Smooth muscle cell (in vitro differentiated cells): ENCODE measurements at regions not wholly inside any gene's neighbourhood (a gene's known extent, or its start where the extent isn't known, plus 50 kb on each side); places are given as distances from the start of the nearest gene placed in this dataset.
"Not testable (repeated sequence)": the region's sequence is repeated elsewhere in the genome, so short reads cannot be mapped to it uniquely, and the experiment has no call there.

Experiments
- DNase-seq: peaks from one replicate; lab custom pipeline; 2025; ENCODE audit not compliant: unreplicated experiment; lab: John Stamatoyannopoulos, UW
- H2AFZ ChIP-seq: fragments of 200-600 bp; sonication (generic); 2 replicates; pipeline ENCODE4 v1.6.0; 2016; ENCODE audit warnings: antibody characterized with exemption, low read depth, mild to moderate bottlenecking
- H3F3A ChIP-seq: fragments of 200-600 bp; sonication (generic); 2 replicates; pipeline ENCODE4 v1.6.0; 2017; ENCODE audit warnings: antibody characterized with exemption, low read depth
- H3K27ac ChIP-seq: fragments of 200-600 bp; sonication (generic); 2 replicates; pipeline ENCODE4 v1.5.1; 2016; ENCODE audit warnings: low read depth, mild to moderate bottlenecking
- H3K27me3 ChIP-seq: fragments of 200-600 bp; sonication (generic); 2 replicates; pipeline ENCODE4 v1.6.1; 2016; ENCODE audit warnings: low read depth, mild to moderate bottlenecking
- H3K36me3 ChIP-seq: fragments of 200-600 bp; sonication (generic); 2 replicates; pipeline ENCODE4 v1.5.1; 2016; ENCODE audit warnings: low read depth
- H3K4me1 ChIP-seq: fragments of 200-600 bp; sonication (generic); 2 replicates; pipeline ENCODE4 v1.5.1; 2016; ENCODE audit warnings: low read depth
- H3K4me2 ChIP-seq: fragments of 200-600 bp; sonication (generic); 2 replicates; pipeline ENCODE4 v1.6.0; 2016; ENCODE audit warnings: mild to moderate bottlenecking
- H3K4me3 ChIP-seq: fragments of 200-600 bp; sonication (generic); 2 replicates; pipeline ENCODE4 v1.5.1; 2016; ENCODE audit warnings: mild to moderate bottlenecking
- H3K79me2 ChIP-seq: fragments of 200-600 bp; sonication (generic); 2 replicates; pipeline ENCODE4 v1.6.0; 2016; ENCODE audit warnings: low read depth, mild to moderate bottlenecking
- H3K9ac ChIP-seq: fragments of 200-600 bp; sonication (generic); 2 replicates; pipeline ENCODE4 v1.6.0; 2016; ENCODE audit warnings: low read depth
- H3K9me3 ChIP-seq: fragments of 200-600 bp; sonication (generic); replicated peaks from 2 replicates; pipeline ENCODE4 v1.5.1; 2016; ENCODE audit warnings: low read depth
- H4K20me1 ChIP-seq: fragments of 200-600 bp; sonication (generic); 2 replicates; pipeline ENCODE4 v1.6.0; 2016; ENCODE audit warnings: low read depth
- WGBS: methylation state at CpG from one replicate; pipeline ENCODE4 v1.1.7; 2016; ENCODE audit warnings: low lambda C conversion rate; 5-methylcytosine and 5-hydroxymethylcytosine counted together
- TF ChIP-seq, protein P1 (sequence below): fragments of 200-600 bp; sonication (generic); IDR thresholded peaks from 2 replicates; pipeline ENCODE4 v1.5.1; 2017; ENCODE audit warnings: borderline replicate concordance, mild to moderate bottlenecking, antibody characterized with exemption; ENCODE audit not compliant: insufficient read depth, poor library complexity, severe bottlenecking

DNA sequence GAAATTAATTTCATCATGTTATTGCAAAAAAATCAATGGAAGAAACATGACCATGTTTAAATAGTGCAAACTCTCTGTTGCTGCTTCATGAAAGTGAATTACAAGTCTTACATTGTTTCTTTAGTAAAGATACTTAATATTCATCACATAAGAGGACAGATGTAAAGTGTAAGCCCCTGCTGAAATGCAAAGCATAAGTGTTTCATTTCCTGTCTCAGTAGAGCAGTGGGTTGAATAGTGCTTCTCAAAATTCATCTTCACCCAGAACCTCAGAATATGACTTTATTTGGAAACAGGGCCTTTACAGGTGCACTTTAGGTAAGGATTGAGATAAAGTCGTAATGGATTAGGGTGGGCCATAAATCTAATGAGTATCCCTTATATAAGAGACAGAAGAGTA lies 738.4 kb upstream of the RGS18 start:
- Histone ChIP-seq H2AFZ (no peak overlapping the region), H3F3A (no peaks in the 10 kb centered on the region), H3K4me2 (no peak overlapping the region), H3K27me3 (no peaks in the 10 kb centered on the region), H3K4me1 (no peaks in the 10 kb centered on the region), H3K36me3 (no peaks in the 10 kb centered on the region), H3K79me2 (no peaks in the 10 kb centered on the region), H3K4me3 (no peak overlapping the region), H3K9me3 (no peaks in the 10 kb centered on the region), H3K9ac (no peak overlapping the region), H3K27ac (no peak overlapping the region), H4K20me1 (no peaks in the 10 kb centered on the region)
- no peak for DNase-seq
- TF ChIP-seq, protein P1, sequence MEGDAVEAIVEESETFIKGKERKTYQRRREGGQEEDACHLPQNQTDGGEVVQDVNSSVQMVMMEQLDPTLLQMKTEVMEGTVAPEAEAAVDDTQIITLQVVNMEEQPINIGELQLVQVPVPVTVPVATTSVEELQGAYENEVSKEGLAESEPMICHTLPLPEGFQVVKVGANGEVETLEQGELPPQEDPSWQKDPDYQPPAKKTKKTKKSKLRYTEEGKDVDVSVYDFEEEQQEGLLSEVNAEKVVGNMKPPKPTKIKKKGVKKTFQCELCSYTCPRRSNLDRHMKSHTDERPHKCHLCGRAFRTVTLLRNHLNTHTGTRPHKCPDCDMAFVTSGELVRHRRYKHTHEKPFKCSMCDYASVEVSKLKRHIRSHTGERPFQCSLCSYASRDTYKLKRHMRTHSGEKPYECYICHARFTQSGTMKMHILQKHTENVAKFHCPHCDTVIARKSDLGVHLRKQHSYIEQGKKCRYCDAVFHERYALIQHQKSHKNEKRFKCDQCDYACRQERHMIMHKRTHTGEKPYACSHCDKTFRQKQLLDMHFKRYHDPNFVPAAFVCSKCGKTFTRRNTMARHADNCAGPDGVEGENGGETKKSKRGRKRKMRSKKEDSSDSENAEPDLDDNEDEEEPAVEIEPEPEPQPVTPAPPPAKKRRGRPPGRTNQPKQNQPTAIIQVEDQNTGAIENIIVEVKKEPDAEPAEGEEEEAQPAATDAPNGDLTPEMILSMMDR = no peak
- WGBS = 83% methylated on average over 1 of the region's 1 CpG

DNA sequence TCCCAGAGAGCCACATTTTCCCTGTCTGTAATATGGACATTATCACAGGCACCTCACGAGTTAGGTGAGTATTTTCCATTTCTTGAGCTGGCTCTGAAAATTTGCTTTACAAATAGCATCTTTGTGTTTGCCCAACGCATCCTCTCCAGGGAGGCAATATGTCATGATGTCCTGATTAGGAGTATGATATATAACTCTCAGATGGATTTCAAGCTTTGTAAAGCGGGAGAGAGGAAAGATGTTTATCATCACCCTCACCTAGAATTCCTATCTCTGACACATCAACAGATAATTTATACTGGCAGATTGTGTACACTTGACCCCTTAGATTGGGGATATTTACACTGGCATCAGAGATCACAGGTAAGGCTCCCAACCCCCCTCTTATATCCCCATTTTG lies 730.7 kb upstream of the RGS18 start:
- TF ChIP-seq, protein P1 = no peak

DNA sequence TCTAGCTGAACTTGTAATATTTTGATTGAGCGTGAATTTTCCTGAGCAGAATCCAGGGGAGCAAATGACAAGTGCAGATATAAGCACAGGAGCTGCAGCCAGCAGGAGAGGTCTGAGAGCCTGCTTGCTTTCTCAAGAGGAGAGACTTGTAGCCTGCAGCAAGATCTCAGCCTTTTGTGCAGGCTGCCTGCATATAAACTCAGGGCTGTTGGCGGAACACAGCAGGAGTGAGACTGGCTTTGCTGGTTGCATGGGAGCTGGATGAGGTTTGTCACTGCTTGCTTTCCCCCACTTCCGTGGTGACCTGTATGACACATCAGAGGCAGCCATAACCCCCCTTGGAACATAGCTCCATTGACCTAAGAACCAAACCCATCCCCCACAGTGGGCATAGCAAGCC lies 725.4 kb upstream of the RGS18 start:
- Histone ChIP-seq H2AFZ (no peak overlapping the region), H3K79me2 (no peaks in the 10 kb centered on the region), H3K4me2 (no peak overlapping the region), H3K4me1 (no peaks in the 10 kb centered on the region), H3K9me3 (no peaks in the 10 kb centered on the region), H3K27me3 (no peaks in the 10 kb centered on the region), H3K36me3 (no peaks in the 10 kb centered on the region), H3K27ac (no peak overlapping the region), H3K4me3 (no peak overlapping the region), H3F3A (no peaks in the 10 kb centered on the region), H4K20me1 (no peaks in the 10 kb centered on the region), H3K9ac (no peak overlapping the region)
- TF ChIP-seq, protein P1 = no peak
- DNase-seq = no peak
- 62% methylated on average over 3 of the region's 3 CpGs for WGBS

More for the DNA sequence above, 730.7 kb upstream of the RGS18 start:
- no peaks in the 10 kb centered on the region for H3F3A ChIP-seq
- no peak overlapping the region for H3K9ac ChIP-seq
- WGBS = 67% methylated on average over 3 of the region's 3 CpGs
- no peak overlapping the region for H2AFZ ChIP-seq
- H4K20me1 ChIP-seq = no peaks in the 10 kb centered on the region
- H3K9me3 ChIP-seq = no peaks in the 10 kb centered on the region
- no peaks in the 10 kb centered on the region for H3K79me2 ChIP-seq
- H3K4me3 ChIP-seq = no peak overlapping the region
- DNase-seq = no peak
- no peaks in the 10 kb centered on the region for H3K4me1 ChIP-seq
- H3K27me3 ChIP-seq = no peaks in the 10 kb centered on the region
- H3K27ac ChIP-seq = no peak overlapping the region
- H3K4me2 ChIP-seq = no peak overlapping the region
- H3K36me3 ChIP-seq = no peaks in the 10 kb centered on the region

DNA sequence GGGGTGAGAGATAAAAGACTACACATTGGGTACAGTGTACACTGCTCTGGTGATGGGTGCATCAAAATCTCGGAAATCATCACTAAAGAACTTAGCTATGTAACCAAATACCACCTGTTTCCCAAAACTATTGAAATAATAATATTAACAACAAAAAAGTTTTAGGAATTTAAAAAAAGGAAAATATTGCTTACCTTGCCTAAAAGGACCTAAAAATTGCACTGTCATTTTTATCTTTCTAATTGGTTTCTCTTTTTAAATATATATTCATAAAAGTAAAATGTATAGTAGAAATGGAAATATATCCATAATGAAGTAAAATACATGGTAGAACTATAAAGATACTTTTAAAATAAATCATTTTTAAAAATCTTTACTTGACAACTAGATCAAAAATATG lies 719.3 kb upstream of the RGS18 start:
- TF ChIP-seq, protein P1 = no peak
- Histone ChIP-seq H3K9me3 (no peaks in the 10 kb centered on the region), H3K4me1 (no peaks in the 10 kb centered on the region), H3K27me3 (no peaks in the 10 kb centered on the region), H3K79me2 (no peaks in the 10 kb centered on the region), H3K27ac (no peak overlapping the region), H3K4me2 (no peak overlapping the region), H3K9ac (no peak overlapping the region), H3F3A (no peaks in the 10 kb centered on the region), H3K36me3 (no peaks in the 10 kb centered on the region), H4K20me1 (no peaks in the 10 kb centered on the region), H3K4me3 (no peak overlapping the region), H2AFZ (no peak overlapping the region)
- no peak for DNase-seq
- 77% methylated on average over 1 of the region's 1 CpG for WGBS

DNA sequence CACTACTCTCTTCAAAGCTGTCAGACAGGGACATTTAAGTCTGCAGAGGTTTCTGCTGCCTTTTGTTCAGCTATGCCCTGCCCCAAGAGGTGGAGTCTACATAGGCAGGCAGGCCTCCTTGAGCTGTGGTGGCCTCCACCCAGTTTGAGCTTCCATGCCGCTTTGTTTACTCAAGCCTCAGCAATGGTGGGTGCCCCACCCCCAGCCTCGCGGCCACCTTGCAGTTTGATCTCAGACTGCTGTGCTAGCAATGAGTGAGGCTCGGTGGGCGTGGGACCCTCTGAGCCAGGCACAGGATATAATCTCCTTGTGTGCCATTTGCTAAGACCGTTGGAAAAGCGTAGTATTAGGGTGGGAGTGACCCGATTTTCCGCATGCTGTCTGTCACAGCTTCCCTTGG lies 710.0 kb upstream of the RGS18 start:
- not testable (repeated sequence) for H3K27ac ChIP-seq, H3K4me2 ChIP-seq, H3K36me3 ChIP-seq

More for the DNA sequence above, 710.0 kb upstream of the RGS18 start:
- H3K9me3 ChIP-seq, H3K9ac ChIP-seq, H3F3A ChIP-seq, H3K79me2 ChIP-seq, H2AFZ ChIP-seq, H3K4me1 ChIP-seq, H3K4me3 ChIP-seq, H4K20me1 ChIP-seq, DNase-seq, H3K27me3 ChIP-seq: not testable (repeated sequence)
- WGBS = 86% methylated on average over 9 of the region's 9 CpGs
